ENCODE measurements at regions not wholly inside any gene's neighbourhood (a gene's known extent, or its start where the extent isn't known, plus 50 kb on each side); places are given as distances from the start of the nearest gene placed in this dataset.

GRCh38 chr2:128621074-128621473 is 302.4 kb upstream of the HS6ST1 start:
- TF ChIP-seq CTCF (conservative IDR thresholded peaks at IDR 0.05 in 1 of 2, IDR thresholded peaks at IDR 0.05 in 1 of 2; ENCODE audit: low read depth in 1 of 2, low read length in 2 of 2), result no peak
- no peak for TF ChIP-seq EZH2 (IDR thresholded peaks at IDR 0.05; ENCODE audit: low read length, missing control alignments)
